CD1c-positive myeloid dendritic cell (primary cell): ENCODE measurements at regions not wholly inside any gene's neighbourhood (a gene's known extent, or its start where the extent isn't known, plus 50 kb on each side); places are given as distances from the start of the nearest gene placed in this dataset.

ENCODE experiments used
- DNase-seq: peaks from one replicate; pipeline ENCODE4 v3.0.0-alpha.2; 2016; ENCODE audit errors: extremely low spot score

DNA sequence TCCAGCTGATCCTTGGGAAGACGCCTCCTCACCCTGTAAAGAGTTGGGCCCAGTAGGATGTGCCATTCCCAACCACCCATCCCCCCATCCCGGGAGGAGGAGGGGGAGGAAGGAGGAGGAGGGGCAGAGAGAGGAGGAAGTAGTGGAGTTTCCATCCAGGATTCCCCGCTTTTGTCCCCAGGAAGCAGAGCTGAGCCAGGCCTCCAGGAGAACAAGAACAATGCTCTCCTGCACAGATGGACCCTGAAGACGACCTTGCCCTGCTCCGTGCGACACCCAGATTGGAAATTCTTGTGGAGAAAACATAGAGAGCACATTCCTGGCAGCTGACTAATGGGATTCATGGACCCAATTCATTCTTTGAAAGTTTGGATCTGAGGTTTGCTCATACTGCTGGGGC is 132.3 kb upstream of the CRY1 start:
- no peak for DNase-seq

DNA sequence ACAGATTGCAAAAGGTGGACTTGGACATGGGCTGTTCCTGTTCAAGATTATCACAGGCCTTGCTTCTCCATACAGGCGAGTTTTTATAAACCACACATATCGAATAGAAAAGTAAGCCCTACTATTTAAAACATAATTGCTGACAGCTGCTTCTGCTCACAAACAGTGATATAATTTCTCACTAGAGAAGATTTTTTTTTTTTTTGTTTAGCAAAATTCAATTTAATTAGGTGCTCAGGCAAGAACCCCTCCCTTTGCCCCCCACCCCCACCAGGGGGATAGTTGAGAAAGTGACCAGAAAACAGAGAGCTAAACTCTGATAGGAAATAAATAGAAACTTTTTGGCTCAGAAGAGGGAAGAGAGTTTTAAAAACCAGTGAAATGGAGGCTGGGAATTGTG is 132.8 kb upstream of the CRY1 start:
- DNase-seq: no peak

DNA sequence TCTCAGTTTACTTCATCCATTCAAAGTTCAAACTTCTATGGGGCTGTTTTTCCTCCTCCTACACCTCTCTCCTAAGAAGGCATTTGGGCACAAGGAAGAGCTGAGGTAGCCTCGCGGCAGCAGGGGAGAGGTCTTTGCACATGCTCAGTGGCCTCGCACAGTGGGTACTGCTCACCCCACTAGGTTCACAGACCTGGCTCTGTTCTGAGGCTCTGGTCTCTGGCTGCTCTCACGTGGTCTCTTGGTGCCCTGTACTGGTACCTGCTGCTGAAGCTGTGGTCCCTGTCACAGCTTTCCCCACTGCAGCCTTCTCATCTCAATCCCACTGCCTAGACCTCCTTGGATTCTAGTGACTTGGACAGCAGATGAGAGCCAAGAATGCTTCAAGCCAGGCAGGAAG is 134.7 kb upstream of the CRY1 start:
- DNase-seq: no peak

DNA sequence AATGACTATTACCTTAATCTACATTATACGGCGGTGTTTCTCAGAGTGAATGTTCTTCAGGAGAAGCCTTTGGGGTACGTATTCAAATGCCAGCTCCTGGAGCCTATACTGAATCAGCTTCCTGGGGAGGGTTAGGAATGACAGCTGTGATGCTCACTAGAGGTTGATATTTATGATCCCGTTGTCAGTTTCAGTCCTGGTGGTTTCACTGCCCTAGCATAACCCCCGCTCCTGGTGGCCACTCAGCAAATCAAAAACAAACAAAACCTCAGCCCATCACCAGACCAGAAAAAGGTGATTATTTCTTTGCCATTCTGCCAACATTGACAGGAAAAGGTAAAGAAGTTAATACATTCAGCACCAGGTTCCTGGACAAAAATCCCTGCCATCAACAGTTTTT is 136.5 kb upstream of the CRY1 start:
- DNase-seq: no peak

DNA sequence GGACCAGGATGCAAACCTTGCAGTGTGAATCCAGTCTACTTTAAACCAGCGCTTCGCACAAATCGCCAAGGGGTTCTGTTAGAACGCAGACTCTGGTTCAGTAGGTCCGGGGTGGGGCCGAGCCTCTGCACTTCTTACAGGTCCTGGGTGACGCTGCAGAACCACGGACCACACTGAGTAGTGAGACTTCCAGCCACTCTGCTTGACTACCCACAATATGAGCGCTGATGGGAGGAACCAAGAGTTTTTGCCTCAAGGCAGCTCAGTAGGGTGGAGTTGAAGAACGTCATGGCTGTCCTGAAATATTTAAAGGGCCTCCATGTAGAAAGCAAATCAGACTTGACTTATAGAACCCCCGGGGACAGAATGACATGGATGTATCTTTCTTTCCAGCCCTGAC is 138.0 kb upstream of the CRY1 start:
- no peak for DNase-seq

DNA sequence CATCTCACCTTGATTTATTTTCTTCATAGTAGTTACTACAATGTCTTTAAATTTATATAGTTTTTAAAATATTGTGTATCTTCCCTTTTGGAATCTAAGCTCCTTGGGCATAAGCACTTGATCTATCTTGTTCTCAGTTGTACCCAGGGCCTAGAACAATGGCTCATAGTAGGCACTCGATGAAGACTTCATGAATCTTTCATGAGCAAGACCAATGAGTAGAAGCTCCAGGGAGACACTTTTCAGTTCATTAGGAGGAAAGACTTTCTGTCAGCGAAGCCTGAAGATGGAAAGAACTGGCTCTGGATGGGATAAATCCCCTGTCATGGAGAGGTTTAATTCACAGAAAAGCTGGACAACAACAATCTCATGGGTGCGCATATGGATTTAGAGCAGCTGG is 140.2 kb upstream of the CRY1 start:
- no peak for DNase-seq

DNA sequence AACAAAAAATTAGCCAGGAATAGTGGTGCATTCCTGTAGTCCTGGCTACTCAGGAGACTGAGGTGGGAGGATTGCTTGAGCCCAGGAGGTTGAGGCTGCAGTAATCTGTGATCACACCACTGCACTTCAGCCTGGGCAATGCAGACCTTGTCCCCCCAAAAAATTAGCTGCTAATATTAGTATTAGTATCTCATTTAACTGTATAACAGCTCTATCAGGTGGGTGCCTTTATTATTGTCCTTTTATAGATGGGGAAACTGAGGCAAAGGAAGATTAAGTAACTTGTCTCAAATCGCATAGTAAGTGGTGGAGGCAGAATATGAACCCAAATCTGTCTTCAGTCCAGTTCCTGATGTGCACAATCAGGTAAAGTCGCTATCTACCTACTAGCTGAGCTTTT is 142.3 kb upstream of the CRY1 start:
- no peak for DNase-seq

DNA sequence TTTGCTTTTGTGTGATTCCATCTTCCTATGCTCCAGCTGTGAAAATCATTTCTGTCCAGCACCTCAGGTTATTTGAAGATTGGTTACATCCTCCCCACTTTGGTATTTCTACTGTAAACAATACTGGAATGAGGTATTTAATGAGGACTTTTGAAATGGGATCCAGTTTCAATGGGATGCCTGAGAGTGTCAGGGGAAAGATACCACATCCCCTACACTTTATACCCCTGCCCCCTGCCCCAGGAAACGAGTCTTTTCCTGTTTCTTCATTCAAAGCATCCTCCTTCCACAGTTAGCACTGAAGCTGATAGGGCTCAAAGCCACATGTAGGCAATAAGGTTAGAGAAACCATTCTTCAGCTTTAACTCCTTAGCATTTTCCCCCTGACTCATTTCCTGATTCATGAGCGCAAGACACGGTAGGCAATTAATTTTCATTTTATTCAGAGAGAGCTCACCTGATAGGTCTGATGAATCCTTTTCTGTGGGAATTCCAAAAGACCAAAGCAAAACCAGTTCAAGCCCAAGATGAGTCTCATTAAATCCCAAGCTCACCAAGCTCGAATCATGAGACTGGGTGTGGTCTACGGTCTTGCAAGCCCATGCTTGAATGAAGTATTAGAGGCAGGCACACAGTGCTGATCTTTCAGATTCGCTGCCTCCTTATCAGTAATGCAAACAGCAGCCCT is 143.6 kb upstream of the CRY1 start:
- DNase-seq: no peak

DNA sequence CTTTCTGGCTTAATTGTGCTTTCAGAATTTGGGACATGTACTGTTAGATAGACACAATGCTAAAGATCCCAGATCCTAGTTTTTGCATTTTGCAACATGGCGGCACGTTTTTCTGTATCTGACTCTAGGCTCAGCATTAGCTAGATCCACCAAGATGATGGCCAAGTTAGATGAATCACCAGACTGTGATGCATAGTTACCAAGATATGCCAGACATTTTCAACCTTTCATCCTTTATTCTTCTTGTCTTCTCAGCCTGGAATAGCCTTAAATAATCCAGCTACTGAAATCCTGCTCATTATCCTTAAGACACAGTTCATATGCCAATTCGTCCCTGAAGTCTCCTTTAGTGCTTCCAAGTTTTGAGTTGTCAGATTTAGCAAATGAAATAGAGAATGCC is 144.9 kb upstream of the CRY1 start:
- DNase-seq: no peak

DNA sequence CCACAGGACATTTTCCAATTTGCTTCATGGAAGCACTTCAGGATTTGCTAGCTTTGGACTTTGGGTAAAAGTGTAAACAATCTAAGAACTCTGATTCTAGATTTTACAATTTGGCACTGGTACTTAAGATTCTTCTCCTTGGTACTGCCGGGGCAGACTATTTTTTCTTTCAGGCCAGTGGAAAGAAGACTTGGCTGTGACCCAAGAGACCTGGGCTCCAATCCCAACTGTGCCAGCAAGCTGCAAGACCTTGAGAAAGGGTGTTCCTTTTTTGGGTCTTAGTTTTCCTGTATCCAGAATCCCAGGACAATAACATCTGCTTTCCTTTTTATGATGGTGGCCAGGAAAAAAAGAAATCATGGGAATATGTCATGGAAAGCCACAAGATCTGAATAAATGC is 148.1 kb upstream of the CRY1 start:
- no peak for DNase-seq

DNA sequence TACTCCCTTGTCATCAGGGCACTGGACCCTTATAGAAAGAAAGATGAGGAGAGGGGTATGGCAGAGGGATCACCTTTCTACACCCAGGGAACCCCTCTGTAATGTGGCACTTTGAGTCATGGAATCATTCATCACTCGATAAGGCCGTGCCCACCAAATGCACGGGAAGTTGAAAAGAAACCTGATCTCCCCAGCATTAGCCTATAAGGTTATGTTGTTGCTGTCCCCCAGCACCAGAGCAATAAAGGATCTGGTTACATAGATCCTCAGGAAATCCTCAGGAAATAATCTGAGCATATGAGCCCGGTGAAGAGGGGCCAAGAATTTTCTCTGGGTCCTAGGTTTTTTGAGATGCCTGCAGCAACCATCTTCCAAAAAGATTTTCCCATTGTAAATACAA is 148.8 kb upstream of the CRY1 start:
- DNase-seq: no peak

DNA sequence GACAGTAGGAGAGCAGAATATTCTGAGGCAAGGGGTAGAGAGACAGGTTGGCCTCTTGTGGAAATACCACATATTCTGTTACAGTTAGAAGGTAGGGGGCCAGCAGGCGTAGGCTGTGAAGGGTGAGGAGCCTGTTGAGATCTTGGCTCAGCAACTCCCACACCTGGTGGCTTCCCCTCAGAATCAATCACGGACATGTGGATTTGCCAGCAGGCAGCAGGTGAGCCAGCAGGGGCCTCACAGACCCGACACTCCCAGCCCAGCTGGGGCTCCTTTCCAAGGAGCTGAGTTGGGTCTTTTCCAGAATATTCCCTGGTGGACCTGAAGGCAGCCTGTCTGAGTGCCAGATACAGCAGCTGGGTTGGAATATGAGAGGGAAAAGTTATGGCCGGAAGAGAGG is 150.0 kb upstream of the CRY1 start:
- DNase-seq: no peak

DNA sequence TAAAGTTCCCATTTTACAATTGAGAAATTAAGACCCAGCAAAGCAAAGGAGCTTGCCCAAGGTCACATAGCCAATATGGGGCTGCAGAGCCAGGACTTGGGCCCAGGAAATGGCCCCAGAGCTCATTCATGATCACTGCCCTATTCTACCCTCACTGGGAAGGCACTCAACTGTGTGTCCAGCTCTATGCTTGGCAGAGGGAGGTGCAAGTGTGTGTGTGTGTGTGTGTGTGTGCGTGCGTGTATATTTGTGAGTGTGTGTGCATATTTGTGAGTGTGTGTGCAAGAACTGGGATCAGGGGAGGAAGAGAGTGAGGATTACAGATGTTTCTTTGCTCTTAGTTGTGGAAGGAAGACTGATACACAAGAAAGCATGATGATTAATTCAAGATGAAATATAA is 151.2 kb upstream of the CRY1 start:
- no peak for DNase-seq

DNA sequence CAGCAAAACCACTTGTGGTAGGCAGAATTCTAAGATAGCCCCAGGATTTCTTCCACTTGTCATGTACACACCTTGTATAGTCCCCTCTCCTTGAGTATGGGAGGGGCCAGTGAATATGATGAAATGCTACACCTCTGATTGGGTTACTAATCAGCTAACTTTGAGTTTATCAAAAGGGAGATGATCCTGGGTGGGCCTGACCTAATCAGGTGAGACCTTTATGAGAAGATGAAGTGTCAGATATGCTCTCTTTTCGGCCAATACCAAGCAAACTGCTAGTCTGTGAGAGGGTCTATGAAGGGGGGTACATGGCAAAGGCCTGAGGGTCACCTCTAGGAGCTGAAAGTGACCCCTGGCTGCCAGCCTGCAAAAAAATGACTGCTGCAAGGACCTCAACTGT is 154.3 kb upstream of the CRY1 start:
- no peak for DNase-seq

DNA sequence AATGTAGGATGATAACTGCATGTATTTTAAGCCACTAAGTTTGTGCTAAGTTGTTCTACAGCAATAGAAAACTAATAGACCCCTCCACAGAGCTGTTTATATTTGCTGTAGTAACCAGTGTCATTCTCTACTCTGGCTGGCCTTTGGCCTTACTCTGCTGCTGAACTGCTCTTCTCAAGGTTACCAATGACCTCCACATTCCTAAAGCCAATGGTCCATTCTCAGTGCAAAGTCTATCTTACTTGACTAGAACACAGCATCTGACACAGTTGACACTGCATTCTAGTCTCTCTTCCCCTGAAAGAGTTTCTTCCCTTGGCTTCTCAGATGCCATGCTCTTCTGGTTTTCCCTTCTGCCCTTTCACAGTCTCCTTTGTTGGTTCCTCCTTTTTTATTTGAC is 154.8 kb upstream of the CRY1 start:
- DNase-seq: no peak

DNA sequence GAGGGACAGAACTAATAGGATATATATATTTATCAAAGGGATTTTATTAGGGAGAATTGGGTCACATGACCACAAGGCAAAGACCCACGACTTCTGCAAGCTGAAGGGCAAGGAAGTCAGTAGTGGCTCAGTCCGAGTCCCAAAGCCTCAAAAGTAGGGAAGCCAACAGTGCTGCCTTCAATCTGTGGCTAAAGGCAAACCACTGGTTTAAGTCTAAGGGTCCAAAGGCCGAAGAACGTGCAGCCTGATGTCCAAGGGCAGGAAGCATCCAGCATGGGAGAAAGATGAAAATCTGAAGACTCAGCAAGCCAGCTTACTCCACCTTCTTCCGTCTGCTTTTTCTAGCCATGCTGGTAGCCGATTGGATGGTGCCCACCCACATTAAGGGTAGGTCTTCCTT is 157.9 kb upstream of the CRY1 start:
- DNase-seq: no peak

DNA sequence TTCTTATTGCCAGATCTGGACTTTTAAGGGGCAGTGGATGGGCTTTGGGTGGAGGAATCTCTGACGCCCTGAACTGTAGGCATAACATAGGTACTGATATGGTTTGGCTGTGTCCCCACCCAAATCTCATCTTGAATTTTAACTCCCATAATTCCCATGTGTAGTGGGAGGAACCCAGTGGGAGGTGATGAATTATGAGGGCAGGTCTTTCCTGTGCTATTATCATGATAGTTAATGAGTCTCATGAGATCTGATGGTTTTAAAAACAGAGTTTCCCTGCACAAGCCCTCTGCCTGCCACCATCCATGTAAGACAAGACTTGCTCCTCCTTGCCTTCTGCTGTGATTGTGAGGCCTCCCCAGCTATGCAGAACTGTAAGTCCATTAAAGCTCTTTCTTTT is 160.0 kb upstream of the CRY1 start:
- DNase-seq: no peak

DNA sequence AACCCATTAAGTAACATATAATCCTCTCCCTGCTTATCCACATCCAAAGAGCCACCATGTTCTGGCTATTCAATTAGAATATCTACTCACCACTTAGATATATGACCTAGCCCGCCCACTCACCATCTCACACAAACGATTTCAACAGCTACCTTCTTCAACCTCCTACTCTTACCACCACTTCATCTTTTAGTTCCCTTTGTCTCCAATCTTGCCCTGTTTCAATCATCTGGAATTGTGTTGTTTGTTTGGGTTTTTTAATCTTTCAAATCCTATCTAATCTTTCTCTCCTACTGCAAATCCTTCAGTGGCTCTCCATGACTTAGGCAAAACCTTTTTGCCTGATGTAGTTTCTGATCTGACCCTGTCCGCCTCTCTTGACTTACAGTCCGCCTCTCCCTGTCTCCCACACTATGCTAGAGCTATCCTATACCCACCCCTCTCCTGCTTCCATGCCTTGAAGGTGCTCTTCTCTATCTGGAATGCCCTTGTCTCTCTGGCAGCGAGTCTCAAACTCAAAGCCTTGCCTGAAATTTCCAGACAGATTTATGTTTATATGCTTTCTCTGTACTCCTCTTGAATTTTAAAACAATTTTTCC is 161.0 kb upstream of the CRY1 start:
- DNase-seq: no peak

DNA sequence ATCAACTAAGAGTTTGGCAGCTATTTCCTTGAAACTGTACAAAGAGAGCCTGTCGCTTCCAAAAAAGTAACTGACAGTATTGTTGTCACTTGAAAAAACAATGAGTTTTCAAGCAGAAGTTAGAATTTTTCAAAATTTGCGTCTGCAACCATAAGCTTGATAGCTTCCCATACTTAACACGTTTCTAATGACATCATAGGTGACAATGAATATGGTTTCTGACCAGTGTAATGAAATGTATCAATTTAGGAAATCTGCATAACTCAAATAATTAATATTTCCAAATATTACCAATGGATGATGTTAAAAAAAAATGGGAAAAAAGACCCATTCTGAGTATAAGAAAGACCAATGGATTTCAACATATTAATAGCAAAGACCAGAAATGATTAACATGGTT is 165.4 kb upstream of the CRY1 start:
- DNase-seq: no peak

DNA sequence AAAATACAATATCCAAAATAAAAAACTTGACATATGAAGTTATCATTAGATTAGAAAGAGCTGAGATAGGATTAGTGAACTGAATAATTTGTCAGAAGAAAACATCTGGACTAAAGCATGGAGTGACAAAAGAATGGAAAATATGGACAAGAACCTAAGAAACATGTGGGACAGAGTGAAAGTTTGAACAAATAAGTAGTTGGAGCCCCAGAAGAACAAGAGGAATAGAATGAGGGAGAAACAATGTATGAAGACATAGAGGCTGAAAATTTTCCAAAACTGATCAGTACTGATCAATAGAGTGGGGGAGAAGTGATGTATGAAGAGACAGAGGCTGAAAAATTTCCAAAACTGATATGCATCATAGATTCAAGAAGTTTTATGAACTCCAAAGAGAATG is 170.6 kb upstream of the CRY1 start:
- DNase-seq: no peak

DNA sequence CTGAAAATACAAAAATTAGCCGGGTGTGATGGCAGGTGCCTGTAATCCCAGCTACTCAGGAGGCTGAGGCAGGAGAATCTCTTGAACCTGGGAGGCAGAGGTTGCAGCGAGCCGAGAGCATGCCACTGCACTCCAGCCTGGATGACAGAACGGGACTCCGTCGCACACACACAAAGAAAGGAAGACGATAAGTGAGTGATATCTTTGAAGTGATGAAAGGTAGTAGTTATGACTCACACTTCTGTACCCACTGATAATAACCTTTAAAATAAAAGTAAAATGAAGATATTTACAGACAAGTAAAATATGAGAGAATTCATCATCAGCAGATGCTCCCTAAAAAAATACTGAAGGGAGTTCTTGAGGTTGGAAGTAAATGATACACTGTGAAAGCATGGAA is 171.3 kb upstream of the CRY1 start:
- no peak for DNase-seq

DNA sequence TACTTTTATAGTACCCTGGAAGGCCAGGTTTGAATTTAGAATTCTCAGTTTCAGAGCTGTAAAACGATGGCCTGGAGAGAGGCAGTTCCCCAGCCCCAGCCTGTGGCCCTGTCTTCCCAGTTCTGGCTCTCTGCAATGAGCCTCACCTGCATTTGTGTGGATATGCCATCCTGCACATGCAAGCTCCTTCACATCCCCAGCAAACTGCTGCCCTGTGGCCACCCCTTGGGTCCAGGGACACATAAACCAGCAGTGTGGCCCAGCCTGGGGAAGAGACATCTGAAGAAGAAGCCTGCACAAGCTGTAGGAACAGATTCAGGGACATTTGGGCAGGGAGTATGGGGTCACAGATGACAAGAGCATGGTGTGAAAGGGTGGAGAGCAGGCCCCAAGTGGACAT is 174.3 kb upstream of the CRY1 start:
- DNase-seq: no peak

DNA sequence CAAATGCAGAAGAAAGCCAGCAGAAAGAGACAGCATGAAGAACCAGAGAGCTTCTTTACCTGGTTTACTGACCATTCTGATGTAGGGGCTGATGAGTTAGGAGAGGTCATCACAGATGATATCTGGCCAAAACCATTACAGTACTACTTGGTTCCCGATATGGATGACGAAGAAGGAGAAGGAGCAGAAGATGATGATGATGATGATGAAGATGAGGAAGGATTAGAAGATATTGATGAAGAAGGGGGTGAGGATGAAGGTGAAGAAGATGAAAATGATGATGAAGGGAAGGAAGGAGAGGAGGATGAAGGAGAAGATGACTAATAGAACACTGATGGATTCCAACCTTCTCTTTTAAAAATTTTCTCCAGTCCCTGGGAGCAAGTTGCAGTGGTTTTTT is 178.2 kb upstream of the CRY1 start:
- DNase-seq: no peak

DNA sequence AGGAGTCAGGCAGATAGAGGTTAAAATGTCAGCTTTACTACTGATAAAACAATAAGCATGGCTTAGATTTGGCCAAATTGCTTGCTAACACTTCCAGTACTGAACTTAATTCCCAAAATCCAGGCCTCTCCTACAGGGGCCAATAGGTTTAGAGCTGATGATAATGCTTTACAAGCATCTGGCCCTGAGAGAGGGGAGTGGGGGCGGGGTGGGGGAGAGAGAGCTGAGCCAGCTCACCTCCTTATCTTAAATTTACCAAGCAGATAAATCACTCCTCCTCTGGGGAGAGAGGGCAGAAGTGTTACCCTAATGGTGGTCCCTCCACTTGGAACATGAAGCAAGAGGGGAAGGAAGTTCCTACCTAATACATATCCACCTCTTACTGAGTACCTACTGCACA is 182.2 kb upstream of the CRY1 start:
- no peak for DNase-seq
